Medulla oblongata (tissue), 1 donor: ENCODE measurements at regions not wholly inside any gene's neighbourhood (a gene's known extent, or its start where the extent isn't known, plus 50 kb on each side); places are given as distances from the start of the nearest gene placed in this dataset.

Experiments
- DNase-seq: peaks from one replicate; pipeline ENCODE4 v3.0.0-alpha.2; 2015; ENCODE audit errors: extremely low spot score

DNA sequence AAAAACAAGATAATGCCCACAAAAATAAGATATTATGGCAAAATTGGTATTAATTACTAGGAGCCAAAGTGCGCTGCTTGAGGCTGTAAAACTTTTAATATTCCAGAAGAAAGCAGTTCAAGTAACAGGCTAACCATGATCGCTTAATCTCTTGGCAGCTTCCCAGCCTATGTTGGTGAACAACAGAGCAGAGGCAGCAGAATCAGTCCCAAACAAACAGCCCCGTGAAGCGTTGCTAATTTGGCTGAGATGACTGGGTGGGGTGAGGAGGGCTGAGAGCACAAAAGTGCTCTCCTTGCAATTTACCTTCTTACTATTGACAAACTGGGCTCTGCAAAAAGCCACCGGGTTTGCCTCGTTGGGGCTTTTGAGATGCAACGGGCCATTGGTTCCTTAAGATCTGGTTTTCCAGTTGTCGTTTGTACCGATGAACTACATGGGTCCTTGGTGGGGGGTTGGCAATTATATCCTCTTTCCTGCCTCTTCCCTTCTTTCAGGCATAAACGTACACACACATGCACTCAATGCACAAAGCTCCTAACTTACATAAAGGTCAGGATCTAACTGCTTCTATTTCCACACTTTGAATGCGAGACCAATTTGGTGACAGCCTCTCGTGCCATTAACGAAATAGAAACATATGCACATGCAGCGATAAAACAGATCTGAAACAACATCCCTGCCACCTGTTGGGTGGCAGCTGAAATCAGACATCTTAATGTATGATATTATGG, 407.6 kb upstream of the CADM1 start:
- no peak for DNase-seq

DNA sequence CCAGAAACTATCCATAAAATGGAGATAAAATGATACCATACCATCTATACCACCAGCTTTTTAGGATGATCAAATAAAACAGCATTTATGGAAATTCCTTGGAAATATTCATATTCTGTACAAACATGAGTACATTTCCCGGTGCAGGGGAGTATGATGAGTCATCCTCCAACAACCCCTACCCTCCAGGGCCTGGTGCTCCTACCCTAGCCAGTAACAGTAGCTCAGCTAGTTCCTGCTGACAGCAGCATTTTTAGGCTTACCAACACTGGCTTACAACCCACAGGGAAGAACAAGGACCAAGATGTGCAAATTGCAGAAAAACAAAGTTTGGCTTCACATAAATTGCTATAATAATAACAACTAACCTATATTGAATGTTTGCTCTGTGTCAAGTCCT, 406.2 kb upstream of the CADM1 start:
- DNase-seq = no peak

DNA sequence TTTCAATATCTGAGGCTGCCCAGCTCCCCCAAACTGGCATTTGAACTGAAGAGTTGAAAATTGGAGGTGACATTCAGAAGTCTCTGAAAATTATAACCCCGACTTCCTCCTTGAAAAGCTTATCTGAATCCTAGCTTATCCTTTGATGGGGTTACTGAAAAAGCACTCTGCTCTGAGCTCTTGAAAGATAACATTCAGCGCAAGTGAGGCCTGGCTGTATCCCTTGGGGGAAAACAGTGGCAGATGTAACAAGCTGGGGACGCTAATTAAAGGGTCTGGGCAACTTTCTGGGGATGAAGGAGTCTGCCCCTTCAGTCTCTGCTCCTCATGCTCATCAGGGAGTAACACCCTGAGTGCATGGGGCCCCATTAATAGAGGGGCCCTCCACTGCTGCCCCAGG, 402.0 kb upstream of the CADM1 start:
- DNase-seq = no peak

DNA sequence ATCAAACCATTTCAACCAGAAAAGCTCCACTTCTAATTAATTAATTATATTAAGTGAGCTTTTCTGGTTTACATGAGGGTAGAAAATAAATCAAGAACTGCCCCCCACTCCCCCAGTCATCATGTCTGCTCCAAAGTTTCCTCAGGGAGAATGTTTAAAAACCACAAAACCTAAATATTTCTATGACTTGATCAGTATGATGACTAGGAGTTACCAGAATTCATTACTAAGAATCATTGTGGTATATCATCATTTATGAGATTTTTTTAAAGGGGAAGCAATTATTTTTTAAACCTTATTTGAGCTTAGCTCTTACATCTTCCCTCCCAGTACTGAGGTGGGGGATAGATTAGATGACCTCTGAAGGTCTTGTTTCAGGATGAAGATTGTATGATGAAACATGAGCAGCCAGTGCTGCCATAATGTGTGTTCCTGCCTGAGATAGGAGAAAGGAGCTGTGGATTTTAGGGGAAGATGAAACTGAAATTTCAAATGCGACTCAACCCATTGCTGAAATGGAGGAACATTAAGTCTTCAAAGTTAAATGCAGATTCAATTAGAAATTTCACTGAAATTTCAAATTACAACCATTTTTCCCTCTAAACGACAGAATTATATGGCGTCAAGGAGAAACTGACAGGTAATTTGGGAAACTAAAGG, 401.3 kb upstream of the CADM1 start:
- no peak for DNase-seq

DNA sequence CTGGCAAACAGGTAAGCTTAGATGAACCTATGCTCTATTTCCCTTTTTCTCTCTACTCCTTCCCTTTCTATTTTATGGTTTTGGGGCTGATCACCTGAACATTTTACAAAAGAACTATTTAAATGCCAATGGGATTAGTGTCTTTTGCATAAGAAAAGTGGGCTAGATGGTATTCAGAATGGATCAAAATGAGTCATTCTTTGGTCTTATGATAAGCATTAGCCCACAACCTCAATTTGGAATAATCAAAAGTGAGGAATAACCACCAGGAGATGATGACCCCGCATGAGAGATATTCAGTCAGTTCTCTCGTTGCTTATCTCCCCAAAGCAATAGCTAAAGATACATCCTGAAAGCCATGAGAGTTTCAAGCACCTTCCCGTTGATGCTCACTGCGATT, 399.0 kb upstream of the CADM1 start:
- DNase-seq = no peak

DNA sequence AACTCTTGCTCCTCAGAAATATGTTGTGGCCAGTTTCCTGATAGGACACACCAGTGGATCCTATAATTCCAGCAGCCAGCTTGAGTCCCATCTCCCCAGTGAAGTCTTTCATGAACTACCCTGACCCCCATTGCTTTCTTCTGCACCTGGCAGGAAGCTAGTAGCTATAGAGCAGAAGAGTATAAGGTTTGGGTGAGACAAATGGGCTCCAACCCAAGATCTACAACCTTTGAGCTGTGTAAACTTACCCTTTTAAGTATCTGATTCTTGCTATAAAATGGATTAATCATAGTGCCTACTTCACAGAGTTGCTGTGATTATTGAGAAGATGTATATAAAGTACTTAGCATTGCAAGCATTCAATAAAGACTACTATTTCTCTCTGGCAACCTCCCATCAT, 396.9 kb upstream of the CADM1 start:
- no peak for DNase-seq

DNA sequence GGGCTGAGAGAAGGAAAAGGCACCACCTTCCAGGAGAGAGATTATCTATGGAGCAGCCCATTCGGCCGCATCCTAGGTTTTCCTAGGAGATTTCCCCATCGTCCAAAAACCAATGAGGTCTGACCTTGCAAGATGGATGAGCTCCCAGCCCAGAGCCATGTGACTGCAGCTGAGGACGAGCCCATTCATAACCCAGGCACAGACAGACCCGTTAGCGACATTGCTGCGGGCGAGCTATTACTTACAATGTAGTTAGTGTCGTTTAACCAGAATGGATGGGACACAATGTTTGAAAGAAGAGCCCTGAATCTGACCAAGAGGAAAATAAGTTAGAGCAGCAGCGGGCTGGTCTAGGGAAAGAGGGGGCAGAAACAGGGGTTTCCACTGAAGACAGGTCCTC, 395.9 kb upstream of the CADM1 start:
- DNase-seq = peak; percentile 32

DNA sequence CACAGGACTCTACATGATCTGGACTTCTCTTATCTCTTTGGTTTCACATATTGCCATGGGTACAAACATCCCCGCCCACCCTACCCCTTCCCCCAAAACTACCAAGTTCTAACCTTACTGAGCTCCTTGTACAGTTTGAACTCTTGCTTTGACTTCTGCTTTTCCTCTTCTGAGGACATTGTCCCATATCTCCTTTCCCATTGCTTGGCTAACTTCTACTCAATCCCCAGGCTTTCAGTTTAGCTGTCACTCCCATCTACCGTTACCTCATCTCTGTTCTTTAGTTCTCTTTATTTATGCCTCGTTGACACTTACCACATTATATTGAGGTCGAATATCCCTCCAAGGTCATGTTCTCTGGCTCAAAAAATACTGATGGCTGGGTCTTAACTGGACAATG, 393.5 kb upstream of the CADM1 start:
- no peak for DNase-seq

DNA sequence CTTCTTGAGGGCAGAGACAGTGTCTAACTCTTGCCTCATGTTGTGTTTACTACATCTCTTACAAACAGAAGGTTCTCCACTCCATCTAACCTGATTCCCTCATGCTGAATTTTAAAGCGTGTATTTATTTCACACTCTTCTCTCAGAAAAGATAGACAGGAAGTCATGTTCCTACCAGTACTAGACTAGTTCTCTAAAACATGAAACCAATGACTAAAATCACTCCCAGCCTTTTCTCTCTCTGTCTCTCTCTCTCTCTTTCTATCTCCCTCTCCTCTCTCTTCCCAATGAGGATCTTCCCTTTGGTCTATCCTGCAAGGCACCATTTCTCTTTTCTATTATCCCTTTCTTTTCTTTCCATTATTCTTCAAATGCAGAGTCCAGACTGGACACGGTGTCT, 391.9 kb upstream of the CADM1 start:
- no peak for DNase-seq

DNA sequence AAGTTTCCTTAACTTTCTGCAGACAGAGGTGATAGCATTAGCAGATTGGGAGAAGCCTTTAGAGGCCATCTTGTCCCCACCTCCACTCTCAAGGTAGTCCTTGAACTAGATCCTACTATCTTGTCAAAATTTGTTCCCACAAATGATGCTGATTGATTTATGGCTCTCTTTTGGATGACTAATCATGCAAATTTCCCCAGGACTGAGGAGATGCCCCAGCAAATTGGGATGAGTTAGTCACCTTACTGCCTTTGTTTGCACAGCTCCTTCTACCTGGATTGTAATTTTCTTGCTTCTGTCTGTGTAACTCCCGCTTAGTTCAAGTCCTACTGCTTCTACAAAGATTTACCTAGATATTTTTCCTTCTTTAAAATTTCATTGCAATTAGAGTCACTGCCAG, 391.4 kb upstream of the CADM1 start:
- DNase-seq = no peak

DNA sequence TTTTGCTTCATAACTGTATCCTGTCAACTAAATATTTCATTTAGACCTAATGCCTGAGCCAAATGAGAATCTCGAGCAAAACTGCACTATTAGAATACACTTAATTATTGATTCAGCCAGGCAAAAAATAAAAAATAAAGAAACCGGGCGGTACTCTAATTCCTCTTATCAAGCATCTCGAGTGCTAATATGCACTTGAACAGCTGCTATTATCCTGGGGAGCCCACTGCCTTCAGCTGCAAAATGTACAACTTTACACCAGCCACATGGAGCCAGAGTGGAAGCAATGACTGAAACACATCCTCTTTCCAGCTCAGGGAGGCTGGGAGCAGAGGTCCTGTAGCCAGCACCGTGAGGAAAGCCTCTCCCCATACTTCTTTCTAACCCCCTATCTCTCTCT, 390.0 kb upstream of the CADM1 start:
- no peak for DNase-seq

DNA sequence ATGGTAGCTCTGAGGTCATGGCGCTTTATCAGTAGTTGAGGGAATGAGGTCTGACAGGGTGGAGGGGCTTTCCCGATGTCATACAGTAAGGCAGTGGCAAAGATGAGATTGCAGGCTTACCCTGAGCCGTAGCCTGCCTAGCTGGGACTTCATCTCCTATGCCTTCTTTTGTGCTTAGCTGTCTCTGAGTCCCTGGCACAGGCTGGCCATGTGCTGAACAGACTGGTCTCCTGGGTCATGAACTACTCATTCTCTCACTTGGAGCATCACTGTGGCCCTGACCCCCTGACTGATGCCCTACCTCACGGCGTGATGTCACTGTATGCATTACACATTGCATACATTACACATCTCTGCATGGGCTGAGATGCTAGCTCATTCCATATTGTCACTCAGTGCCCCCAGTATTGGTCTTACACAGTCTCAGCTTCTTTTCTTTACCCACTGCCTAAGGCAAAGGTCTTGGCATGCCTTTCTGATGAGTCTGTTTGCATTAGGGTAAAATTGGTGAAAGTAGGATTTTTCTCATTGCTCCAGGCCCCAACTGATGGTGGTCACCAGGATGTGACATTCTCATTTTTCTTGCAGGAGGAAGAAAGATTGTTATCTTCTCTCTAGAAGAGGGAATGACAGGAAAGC, 389.4 kb upstream of the CADM1 start:
- DNase-seq = no peak

DNA sequence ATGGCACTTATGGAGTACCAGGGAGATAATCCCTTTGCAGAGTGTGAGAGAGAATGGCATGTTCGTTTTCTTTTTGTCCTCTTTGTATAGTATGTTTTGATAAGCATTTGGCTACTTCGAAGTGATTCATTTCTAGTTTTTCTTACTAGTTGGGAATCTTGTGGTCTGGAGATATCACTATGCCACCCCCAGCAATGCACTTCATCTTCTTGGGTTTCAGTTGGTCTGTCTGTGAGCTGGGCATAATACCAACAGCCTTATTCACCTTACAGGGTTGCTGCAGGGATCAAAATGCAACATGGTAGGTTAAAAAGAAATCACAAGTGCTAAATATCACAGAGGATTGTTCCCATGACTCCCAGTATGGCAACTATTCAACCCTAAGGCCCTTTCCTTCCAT, 387.8 kb upstream of the CADM1 start:
- DNase-seq = no peak

DNA sequence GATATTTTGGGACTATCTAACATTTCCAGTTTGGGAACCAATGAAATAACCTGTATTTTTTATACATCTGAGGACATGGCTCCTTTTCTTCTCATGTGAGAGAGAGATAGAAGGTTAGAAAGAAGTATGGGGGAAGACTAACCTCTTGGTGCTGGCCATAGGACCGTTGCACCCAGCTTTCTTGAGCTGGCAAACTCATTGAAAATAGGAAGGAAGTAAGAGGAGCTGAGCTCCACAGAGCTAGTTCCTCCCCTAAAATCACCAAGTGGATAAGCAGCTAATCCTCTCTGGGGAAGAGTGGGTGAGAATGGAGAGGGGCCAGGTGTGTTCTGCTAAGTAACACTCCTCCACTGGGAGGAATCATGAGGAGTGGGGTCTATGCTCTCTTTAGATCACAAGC, 387.4 kb upstream of the CADM1 start:
- DNase-seq = no peak

DNA sequence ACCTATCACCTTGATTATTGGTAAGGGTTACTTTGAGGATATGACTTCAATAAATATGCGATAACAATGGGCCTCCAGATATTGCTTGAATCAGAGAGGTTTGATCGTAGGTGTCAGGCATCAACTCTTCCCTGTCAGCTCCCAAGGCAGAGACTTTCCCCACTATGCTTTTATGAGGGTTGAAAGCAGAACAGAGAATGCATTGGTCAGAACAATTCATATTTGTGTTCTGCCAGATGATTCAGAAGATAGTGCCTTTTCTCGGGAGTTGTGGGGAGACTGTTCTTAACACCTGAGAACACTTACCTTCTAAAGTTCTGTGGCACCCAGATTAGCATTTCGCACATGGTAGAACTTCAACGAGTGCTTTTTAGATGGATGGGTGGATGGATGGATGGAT, 386.3 kb upstream of the CADM1 start:
- DNase-seq = no peak

DNA sequence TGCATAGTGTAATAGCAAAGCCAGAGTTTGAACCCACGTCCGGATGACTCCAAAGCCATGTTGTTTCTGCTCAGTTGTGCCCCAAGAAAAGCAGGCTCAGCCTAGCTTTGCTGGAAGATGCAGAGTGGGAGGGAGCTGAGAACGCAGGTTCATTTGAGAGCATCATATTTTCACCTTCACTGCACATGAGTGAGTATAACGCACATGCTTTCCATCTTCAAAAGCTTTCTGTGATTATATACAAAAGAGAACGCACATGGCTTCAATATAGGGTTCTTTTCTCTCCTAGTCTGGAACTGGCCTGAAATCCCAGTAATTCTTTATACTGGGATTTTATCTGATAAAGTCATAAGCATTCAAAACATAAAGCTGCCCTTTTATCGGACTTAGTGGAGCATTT, 385.5 kb upstream of the CADM1 start:
- DNase-seq = no peak

DNA sequence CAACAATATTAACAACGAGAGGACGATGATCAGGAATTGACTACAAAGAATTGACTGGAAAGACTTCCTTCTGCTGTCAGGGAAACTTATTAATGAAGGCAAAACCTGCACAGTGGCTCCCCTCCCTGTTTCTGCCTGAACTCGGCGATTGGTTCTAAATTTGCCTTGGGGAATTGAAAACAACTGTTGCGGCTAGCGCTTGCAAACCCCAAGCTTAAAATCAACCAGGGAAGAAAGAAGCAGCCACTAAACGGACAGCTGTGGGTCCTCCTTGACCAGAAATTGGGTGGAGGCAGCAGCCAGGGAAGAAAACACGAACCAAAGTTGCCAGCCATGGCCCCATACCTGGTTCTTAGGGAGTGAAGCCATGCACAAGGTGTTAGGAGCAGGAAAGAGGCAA, 383.5 kb upstream of the CADM1 start:
- peak; percentile 31 for DNase-seq

DNA sequence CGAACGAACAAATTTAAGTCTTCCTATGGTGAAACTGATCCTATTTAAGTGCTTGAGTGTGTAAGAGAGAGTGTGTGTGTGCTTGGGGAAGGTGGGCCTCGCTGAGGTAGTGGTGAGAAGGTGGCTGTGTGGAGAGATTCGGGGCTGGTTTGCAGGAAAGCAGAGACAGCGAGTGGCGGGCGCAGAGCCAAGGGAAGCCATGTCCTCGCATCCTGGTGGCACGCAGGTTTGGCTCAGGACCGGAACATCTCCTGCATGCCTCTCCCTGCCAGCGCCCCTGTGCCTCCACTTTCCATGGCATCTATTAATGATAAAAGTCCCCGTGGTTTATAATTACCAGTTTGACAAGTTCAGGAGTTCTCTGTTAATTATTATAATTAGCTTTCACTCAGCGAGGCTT, 383.1 kb upstream of the CADM1 start:
- DNase-seq = no peak

DNA sequence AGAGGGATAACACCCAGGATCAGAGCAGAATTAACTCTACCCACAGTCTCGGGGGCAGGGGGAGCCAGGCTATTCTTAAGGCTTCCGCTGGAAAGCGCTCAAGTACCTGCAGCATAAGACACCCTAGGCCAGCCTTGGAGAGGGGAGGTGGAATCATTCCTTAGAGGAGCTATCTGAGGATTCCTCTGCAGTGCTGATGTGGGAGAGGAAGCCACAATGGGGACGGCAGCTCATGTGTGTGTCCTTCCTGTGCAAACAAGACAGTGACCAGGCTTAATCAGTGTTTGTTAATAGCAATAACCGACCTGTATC, 382.2 kb upstream of the CADM1 start:
- no peak for DNase-seq

DNA sequence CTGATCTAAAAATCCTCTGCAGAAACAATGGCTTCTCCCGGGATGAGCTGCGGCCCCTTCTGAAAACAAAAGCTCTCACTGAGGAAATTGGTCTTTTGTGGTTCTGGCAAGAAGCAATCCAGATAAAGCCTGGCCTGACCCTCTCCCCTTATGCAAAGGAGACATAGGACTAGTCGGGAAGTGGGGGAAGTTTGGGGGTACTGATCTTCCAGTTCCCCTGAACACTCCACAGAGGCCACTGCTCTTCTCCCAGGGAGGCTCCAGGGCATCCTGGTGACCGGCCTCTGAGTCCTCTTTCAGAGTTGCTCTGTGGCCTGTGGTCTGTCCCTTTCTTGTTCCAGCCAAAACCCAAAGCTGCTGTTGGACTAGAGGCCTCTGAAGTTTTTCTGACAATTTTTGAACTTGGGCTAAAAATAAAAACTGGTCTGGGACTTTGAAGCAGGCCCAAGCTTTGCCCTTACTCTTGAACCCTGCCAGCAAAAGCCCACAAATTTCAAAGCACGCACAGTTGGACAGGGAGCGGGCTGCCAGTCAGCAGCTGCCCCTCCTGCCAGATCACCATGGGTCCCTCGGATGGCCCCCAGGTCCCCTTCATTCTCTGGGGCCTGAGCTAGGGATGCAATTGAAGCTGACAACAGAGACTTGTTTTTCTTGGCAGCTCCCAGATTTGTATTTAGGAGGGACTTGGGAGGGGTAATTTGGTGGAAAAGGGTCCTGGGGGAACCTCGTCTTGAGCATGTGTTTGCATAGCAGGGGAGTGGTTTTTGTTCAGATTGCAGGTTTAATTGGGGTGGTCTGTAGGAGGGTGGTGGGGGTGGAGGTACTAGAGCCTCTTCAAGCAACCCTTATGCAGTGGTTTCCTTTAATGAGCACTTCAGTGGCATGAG, 381.6 kb upstream of the CADM1 start:
- no peak for DNase-seq

DNA sequence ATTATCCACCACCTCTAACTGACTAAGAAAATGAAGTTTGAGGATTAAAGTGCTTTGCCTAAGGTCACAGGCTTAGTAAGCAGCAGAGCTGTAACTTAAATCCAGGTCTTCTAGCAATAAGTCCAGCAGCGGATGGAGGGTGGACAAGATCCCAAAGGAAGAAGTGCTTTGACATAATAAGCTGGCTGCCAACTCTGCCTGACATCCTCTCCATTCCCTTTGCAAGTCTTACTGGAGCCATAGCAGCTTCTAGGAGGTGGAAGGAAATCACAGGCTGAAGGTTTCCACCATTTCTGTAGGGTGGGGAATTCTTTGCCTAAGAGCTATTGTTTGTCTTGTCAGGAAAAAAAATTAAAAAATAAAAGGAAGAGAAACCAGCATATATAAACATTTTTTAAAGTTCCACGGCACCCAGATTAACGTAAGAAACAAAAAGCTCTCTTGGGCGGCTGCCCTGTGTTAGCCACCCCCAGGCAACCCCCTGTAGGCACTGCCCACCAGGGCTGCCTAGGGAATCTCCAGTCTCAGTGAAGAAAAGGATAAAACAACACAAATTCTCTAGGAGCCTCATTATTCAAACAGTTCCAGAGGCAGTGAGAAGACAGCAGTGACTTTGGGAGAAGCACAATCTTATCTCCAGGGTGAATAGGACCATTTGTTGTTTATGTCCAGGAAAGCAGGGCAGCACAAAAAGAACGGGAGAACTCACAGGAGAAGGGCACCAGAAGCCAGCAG, 380.8 kb upstream of the CADM1 start:
- no peak for DNase-seq

DNA sequence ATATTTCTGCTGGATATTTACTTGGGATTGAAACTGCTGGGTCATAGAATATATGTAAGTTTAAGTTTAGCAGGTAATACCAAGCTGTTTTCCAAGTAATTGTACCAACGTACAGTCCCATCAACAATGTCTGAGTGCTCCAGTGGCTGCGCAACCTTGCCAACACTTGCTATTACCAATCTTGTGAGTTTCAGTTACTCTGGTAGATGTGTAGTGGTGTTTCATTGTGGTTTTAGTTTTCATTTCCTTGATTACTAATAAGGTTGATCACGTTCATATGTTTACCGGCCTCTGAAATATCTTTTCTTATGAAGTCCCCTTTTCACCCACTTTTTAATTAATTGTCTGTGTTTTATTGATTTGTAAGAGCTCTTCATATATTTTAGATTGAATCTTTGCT, 370.6 kb upstream of the CADM1 start:
- no peak for DNase-seq
